HG02852 (cell line): ENCODE measurements at regions not wholly inside any gene's neighbourhood (a gene's known extent, or its start where the extent isn't known, plus 50 kb on each side); places are given as distances from the start of the nearest gene placed in this dataset.

Source experiments
- ATAC-seq: cut with Tn5 transposase; IDR thresholded peaks from one replicate; pipeline ENCODE4 v1.9.1; 2021; ENCODE audit warnings: mild to moderate bottlenecking, moderate library complexity; ENCODE audit not compliant: unreplicated experiment

DNA sequence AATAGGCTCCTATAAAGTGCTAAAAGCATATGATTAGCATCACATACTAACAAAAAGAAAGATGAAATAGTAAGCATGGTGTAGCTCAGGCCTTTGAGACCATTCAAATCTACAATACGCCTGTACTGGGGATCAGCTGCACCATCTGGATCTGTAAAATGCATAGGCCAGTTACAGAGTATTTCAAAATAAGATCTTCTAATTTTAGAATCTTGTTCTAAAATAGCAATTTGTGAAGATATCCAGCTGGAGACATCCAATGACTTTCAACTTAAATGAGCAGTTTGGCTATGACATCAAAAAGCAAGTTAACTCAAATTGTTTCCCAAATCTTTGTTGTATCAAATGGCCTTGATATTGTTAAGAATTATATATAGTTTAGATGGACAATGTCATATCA, 386.3 kb downstream of the MRPS30 start:
- ATAC-seq: no peak
